GM23248 (cell line): ENCODE measurements at regions not wholly inside any gene's neighbourhood (a gene's known extent, or its start where the extent isn't known, plus 50 kb on each side); places are given as distances from the start of the nearest gene placed in this dataset.

Source experiments
- DNase-seq: peaks from one replicate; pipeline ENCODE4 v3.0.0-alpha.2; 2015
- H2AFZ ChIP-seq: fragments of 200-600 bp; sonication (generic); 2 replicates; pipeline ENCODE4 v1.6.1; 2016; ENCODE audit warnings: antibody characterized with exemption
- H3F3A ChIP-seq: fragments of 200-600 bp; sonication (generic); 2 replicates; pipeline ENCODE4 v1.6.1; 2016; ENCODE audit warnings: mild to moderate bottlenecking, antibody characterized with exemption, mixed run types; ENCODE audit not compliant: insufficient read depth
- H3K27ac ChIP-seq: fragments of 200-600 bp; sonication (generic); 2 replicates; pipeline ENCODE4 v1.5.1; 2016; ENCODE audit warnings: mild to moderate bottlenecking
- H3K27me3 ChIP-seq: fragments of 200-600 bp; sonication (generic); replicated peaks from 2 replicates; pipeline ENCODE4 v1.6.1; 2016; ENCODE audit warnings: mild to moderate bottlenecking; ENCODE audit not compliant: insufficient read depth
- H3K36me3 ChIP-seq: fragments of 200-600 bp; sonication (generic); 2 replicates; pipeline ENCODE4 v1.6.1; 2016; ENCODE audit warnings: low read depth, mild to moderate bottlenecking
- H3K4me1 ChIP-seq: fragments of 200-600 bp; sonication (generic); 2 replicates; pipeline ENCODE4 v1.6.1; 2016; ENCODE audit warnings: mild to moderate bottlenecking; ENCODE audit not compliant: insufficient read depth
- H3K4me2 ChIP-seq: fragments of 200-600 bp; sonication (generic); one replicate; pipeline ENCODE4 v1.6.1; 2016; ENCODE audit warnings: mild to moderate bottlenecking; ENCODE audit not compliant: unreplicated experiment
- H3K4me3 ChIP-seq: fragments of 200-600 bp; sonication (generic); 2 replicates; pipeline ENCODE4 v1.5.1; 2016; ENCODE audit warnings: mild to moderate bottlenecking
- H3K79me2 ChIP-seq: fragments of 200-600 bp; sonication (generic); 2 replicates; pipeline ENCODE4 v1.6.1; 2016; ENCODE audit warnings: mild to moderate bottlenecking; ENCODE audit not compliant: insufficient read depth
- H3K9ac ChIP-seq: fragments of 200-600 bp; sonication (generic); 2 replicates; pipeline ENCODE4 v1.6.1; 2016; ENCODE audit warnings: mild to moderate bottlenecking
- H3K9me2 ChIP-seq: fragments of 200-600 bp; sonication (generic); 2 replicates; pipeline ENCODE4 v1.6.1; 2016; ENCODE audit warnings: mixed run types, mild to moderate bottlenecking, moderate library complexity; ENCODE audit not compliant: insufficient read depth
- H3K9me3 ChIP-seq: fragments of 200-600 bp; sonication (generic); one replicate; pipeline ENCODE4 v1.6.1; 2017; ENCODE audit warnings: low read depth
- H4K20me1 ChIP-seq: fragments of 200-600 bp; sonication (generic); 2 replicates; pipeline ENCODE4 v1.6.0; 2016; ENCODE audit not compliant: insufficient read depth
- EZH2 ChIP-seq: fragments of 200-600 bp; sonication (generic); IDR thresholded peaks from 2 replicates; pipeline ENCODE4 v1.6.1; 2018; ENCODE audit warnings: antibody characterized with exemption, mild to moderate bottlenecking; ENCODE audit not compliant: insufficient read depth, poor library complexity, severe bottlenecking
- EZH2phosphoT487 ChIP-seq: fragments of 200-600 bp; sonication (generic); IDR thresholded peaks from 2 replicates; pipeline ENCODE4 v1.6.1; 2018; ENCODE audit warnings: antibody characterized with exemption, moderate library complexity, mild to moderate bottlenecking, low read depth; ENCODE audit not compliant: insufficient read depth
- WGBS, 2 experiments: methylation state at CpG; one replicate each; pipeline ENCODE4 v1.1.6; 2015 to 2017; ENCODE audit warnings: low lambda C conversion rate in 2 of 2, low coverage in 1 of 2; ENCODE audit errors: missing lambda C conversion rate in 2 of 2; 5-methylcytosine and 5-hydroxymethylcytosine counted together
- in situ Hi-C: fragments of 300-500 bp; cut with MboI; formaldehyde crosslinking; loops from 2 replicates; pipeline ENCODE4 v1.15.0; 2020

- TF ChIP-seq EZH2phosphoT487: no peak
- TF ChIP-seq EZH2: no peak
- Histone ChIP-seq H4K20me1 (no peaks in the 10 kb centered on the region), H3K9me2 (no peaks in the 10 kb centered on the region), H3K79me2 (no peaks in the 10 kb centered on the region), H3K27ac (no peak overlapping the region), H3K4me2 (no peak overlapping the region), H3F3A (no peaks in the 10 kb centered on the region), H3K4me1 (no peaks in the 10 kb centered on the region; the same call in 1 of the 2 replicates), H2AFZ (no peak overlapping the region), H3K27me3 (no peaks in the 10 kb centered on the region), H3K36me3 (no peaks in the 10 kb centered on the region), H3K4me3 (no peak overlapping the region), H3K9me3 (no peaks in the 10 kb centered on the region), H3K9ac (no peak overlapping the region)
- in situ Hi-C loops: no loop called here
- no peak for DNase-seq
- 81 to 89% methylated on average over 5 of the region's 5 CpGs for WGBS, 2 experiments
These were observed 52.0 kb upstream of the LRIG1 start for GRCh38 chr3:66552846-66553245.

- in situ Hi-C loops: no loop called here
- Histone ChIP-seq H3F3A (no peaks in the 10 kb centered on the region), H3K4me3 (no peak overlapping the region), H3K4me2 (no peak overlapping the region), H4K20me1 (no peaks in the 10 kb centered on the region), H3K9ac (no peak overlapping the region), H3K27ac (no peak overlapping the region), H3K9me3 (no peaks in the 10 kb centered on the region), H3K36me3 (no peaks in the 10 kb centered on the region), H3K79me2 (no peaks in the 10 kb centered on the region), H3K4me1 (no peaks in the 10 kb centered on the region; the same call in 1 of the 2 replicates), H2AFZ (0 out of 2 replicates have a peak overlapping the region, but pooled peaks have one; percentile 18), H3K27me3 (no peaks in the 10 kb centered on the region), H3K9me2 (no peaks in the 10 kb centered on the region)
- 90 to 91% methylated on average over 11 of the region's 11 CpGs for WGBS, 2 experiments
- no peak for TF ChIP-seq EZH2phosphoT487
- no peak for TF ChIP-seq EZH2
- no peak for DNase-seq
These were observed 52.8 kb upstream of the LRIG1 start for GRCh38 chr3:66553441-66554113.

DNA sequence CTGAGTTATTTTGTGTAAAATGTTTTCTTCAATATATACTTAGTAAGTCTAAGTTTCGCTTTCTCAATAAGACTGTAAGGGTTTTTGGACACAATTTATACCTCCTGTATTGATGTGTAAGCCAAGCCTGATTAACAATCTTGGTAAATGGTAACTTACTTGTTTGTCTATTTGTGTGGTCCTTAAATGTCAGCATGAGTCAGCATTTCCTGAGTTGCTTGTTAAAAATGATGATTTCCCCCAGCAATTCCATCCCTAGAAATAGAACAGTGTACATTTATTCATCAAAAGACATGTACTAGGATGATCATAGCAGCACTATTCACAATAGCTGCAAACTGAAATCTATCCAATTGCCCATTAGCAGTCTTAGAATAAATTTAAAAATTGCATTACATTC, 53.4 kb upstream of the LRIG1 start:
- DNase-seq: peak; percentile 30
- H3K9me2 ChIP-seq: no peaks in the 10 kb centered on the region
- H3K4me3 ChIP-seq: no peak overlapping the region
- no peak overlapping the region for H3K9ac ChIP-seq
- H3K27me3 ChIP-seq: no peaks in the 10 kb centered on the region
- H3K9me3 ChIP-seq: no peaks in the 10 kb centered on the region
- TF ChIP-seq EZH2 (no peak), EZH2phosphoT487 (no peak)
- in situ Hi-C loops: no loop called here
- no peaks in the 10 kb centered on the region for H3K79me2 ChIP-seq
- H3K4me1 ChIP-seq: no peaks in the 10 kb centered on the region; the same call in 1 of the 2 replicates
- WGBS, 2 experiments: 91 to 94% methylated on average over 1 of the region's 1 CpG
- H2AFZ ChIP-seq: 0 out of 2 replicates have a peak overlapping the region, but pooled peaks have one; percentile 18
- no peak overlapping the region for H3K4me2 ChIP-seq
- H4K20me1 ChIP-seq: no peaks in the 10 kb centered on the region
- H3K36me3 ChIP-seq: no peaks in the 10 kb centered on the region
- no peak overlapping the region for H3K27ac ChIP-seq
- no peaks in the 10 kb centered on the region for H3F3A ChIP-seq

DNA sequence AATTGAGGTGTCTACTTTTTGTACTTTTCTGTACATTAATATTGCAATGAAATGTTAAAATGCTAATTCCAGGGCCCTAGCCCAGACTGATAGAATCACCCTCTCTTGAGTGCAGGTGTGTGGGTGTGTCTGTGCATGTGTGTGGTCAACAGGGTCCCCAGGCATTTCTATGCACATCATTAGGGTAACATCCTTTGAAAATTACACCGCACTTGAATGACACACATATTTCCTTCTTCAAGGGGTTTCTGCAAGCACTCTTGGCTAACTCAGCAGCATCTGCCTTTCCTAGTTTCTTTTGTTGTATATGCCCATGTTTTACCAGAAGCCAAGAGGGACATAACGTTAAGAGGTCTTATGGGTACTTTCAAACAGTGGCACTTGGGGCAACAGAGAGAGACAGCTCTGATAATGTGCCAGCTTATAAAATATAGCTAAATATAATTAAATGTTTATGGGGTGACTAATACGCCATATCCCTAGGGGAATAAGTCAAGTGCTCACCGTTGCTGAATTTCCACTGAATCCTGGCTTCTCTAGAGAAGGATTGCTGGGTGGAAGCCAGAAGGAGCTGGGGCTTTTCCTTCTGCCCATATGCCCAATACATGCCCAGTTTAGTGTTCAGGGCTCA, 54.5 kb upstream of the LRIG1 start:
- no peaks in the 10 kb centered on the region; the same call in 1 of the 2 replicates for H3K4me1 ChIP-seq
- H3F3A ChIP-seq: no peaks in the 10 kb centered on the region
- no peaks in the 10 kb centered on the region for H3K9me3 ChIP-seq
- 46 to 47% methylated on average over 4 of the region's 4 CpGs for WGBS, 2 experiments
- H3K27me3 ChIP-seq: no peaks in the 10 kb centered on the region
- no peak overlapping the region for H3K4me3 ChIP-seq
- H4K20me1 ChIP-seq: no peaks in the 10 kb centered on the region
- H3K9me2 ChIP-seq: no peaks in the 10 kb centered on the region
- TF ChIP-seq EZH2: no peak
- no peak for TF ChIP-seq EZH2phosphoT487
- H3K9ac ChIP-seq: no peak overlapping the region
- no peaks in the 10 kb centered on the region for H3K36me3 ChIP-seq
- in situ Hi-C loops: no loop called here
- peak; percentile 11 for DNase-seq
- H3K4me2 ChIP-seq: no peak overlapping the region
- no peaks in the 10 kb centered on the region for H3K79me2 ChIP-seq
- no peak overlapping the region for H2AFZ ChIP-seq
- no peak overlapping the region for H3K27ac ChIP-seq
